ENCODE measurements at regions not wholly inside any gene's neighbourhood (a gene's known extent, or its start where the extent isn't known, plus 50 kb on each side); places are given as distances from the start of the nearest gene placed in this dataset.

DNA sequence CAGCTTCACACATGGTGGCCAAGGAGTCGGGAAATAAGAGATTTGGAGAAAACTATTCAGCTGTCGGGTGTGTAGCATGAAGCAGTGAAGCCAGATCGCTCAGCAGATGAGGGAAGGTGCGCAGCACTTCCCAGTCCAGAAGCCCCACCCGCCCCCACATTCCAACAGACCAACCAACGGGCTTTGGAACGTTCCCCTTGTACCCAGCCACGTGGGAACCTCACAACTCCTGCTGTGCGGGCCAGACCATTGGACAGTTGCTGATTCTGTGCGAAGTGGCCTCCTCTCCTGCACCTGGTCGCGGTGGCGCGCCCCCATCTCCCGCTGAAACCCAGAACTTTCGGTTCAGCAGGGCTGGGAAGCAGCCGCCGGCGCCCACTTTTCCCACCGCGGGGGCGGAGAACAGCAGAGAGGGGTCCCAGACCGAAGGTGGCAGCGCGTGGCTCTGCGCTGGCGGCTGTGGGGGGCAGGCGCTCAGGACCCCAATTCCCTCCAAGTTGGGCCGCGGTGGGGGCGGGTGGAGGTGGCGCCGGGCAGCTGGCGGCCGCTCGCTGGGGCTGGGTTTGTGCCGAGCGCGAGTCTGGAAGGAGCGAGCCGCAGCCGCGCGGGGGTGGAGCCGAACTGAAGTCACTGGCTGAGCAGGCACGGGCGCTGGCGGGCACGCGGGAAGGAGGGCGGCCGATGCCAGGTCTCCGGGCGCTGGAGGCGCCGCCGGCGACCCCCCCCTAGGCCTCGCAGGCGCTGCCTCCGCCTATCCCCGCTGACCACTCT lies 1301.5 kb upstream of the SORCS1 start:
- Histone ChIP-seq H3K27ac (ENCODE audit: low read depth, low read length) (no peak overlapping the region), H2BK20ac (ENCODE audit: low read length) (no peak overlapping the region), H3K4me1 (replicated peaks in 1 of 4; ENCODE audit: control insufficient read depth in 3 of 4, insufficient read depth in 4 of 4, low read length in 3 of 4) (peaks cover 0 to 3% (median 0%) of the 10 kb centered on the region in 4 experiments; a peak in 3 of 7 replicates), H3K4me3 (ENCODE audit: extremely low read depth in 1 of 4, insufficient read depth in 2 of 4, low read depth in 3 of 4, low read length in 4 of 4) (peak overlapping the region; percentile 46 to 78 (median 53)), H3K23me2 (ENCODE audit: low read depth, low read length) (peaks cover 7% of the 10 kb centered on the region; the same call in 1 of the 2 replicates), H3K36me3 (ENCODE audit: control insufficient read depth in 2 of 4, insufficient read depth in 4 of 4, low read length in 3 of 4) (no peaks in the 10 kb centered on the region), H4K91ac (replicated peaks; ENCODE audit: insufficient read length, low read length) (peak overlapping the region; percentile 42), H3K14ac (ENCODE audit: insufficient read length) (no peak overlapping the region), H3K9ac (replicated peaks in 1 of 4; ENCODE audit: extremely low read depth in 1 of 4, low read depth in 3 of 4, low read length in 3 of 4) (no peak overlapping the region), H2BK120ac (replicated peaks; ENCODE audit: low read depth, low read length) (no peak overlapping the region), H2AFZ (ENCODE audit: low read length) (peak overlapping the region; percentile 89), H3K79me1 (ENCODE audit: low read depth, low read length) (no peaks in the 10 kb centered on the region), H3K23ac (ENCODE audit: insufficient read length) (no peak overlapping the region), H3K4me2 (ENCODE audit: insufficient read depth in 1 of 2, low read depth in 2 of 2, low read length in 2 of 2) (peak overlapping the region; percentile 76 to 88), H4K8ac (ENCODE audit: extremely low read depth, insufficient read depth, low read length) (peak overlapping the region; percentile 79; the same call in 1 of the 2 replicates), H4K20me1 (replicated peaks in 1 of 2; ENCODE audit: control insufficient read depth in 1 of 2, insufficient read depth in 2 of 2, low read length in 2 of 2) (no peaks in the 10 kb centered on the region), H3K56ac (replicated peaks; ENCODE audit: insufficient read length, low read depth, low read length) (no peak overlapping the region), H3K4ac (replicated peaks; ENCODE audit: insufficient read length, low read depth, low read length) (no peak overlapping the region), H2AK5ac (ENCODE audit: low read depth, low read length) (no peak overlapping the region), H2BK12ac (ENCODE audit: low read depth, low read length) (no peak overlapping the region), H3K9me3 (ENCODE audit: insufficient read depth in 2 of 2, low read depth in 1 of 2, low read length in 1 of 2) (peaks cover 7 to 8% of the 10 kb centered on the region in 2 experiments; a peak in 3 of 4 replicates), H3K18ac (ENCODE audit: extremely low read depth, low read length) (no peak overlapping the region; the same call in 1 of the 2 replicates), H3K27me3 (replicated peaks in 1 of 4; ENCODE audit: control insufficient read depth in 3 of 4, extremely low read depth in 1 of 4, insufficient read depth in 3 of 4, low read length in 3 of 4) (peaks cover 4 to 21% (median 17%) of the 10 kb centered on the region in 4 experiments), H2BK15ac (ENCODE audit: low read length) (no peak overlapping the region), H3K79me2 (ENCODE audit: control insufficient read depth in 1 of 2, insufficient read depth in 2 of 2, low read length in 2 of 2) (no peaks in the 10 kb centered on the region), H4K5ac (ENCODE audit: insufficient read length, low read depth, low read length) (peak overlapping the region; percentile 24), H2BK5ac (ENCODE audit: low read depth, low read length) (no peak overlapping the region)
- ChIA-PET POLR2A (ENCODE audit: partially characterized antibody) (no interaction called here), CTCF (ENCODE audit: partially characterized antibody) (interaction anchor here (0.9 to 2.2 kb wide), 3 partner anchors 39 to 354 kb away, joined by 3 to 7 read pairs (median 3); no protein-coding TSS in a partner anchor)
- no peak for FAIRE-seq
- peak; percentile 9 to 69 for DNase-seq (ENCODE audit: low read depth in 1 of 2, low spot score in 2 of 2)
- WGBS, 2 experiments (ENCODE audit: extremely low coverage in 1 of 2, insufficient coverage in 1 of 2, insufficient read length in 1 of 2, insufficient replicate concordance in 2 of 2, low coverage in 1 of 2, low lambda C conversion rate in 2 of 2, missing lambda C conversion rate in 1 of 2), result 5% methylated on average over 54 of the region's 62 CpGs; no CpG with 5 or more reads in 1 of the 2 experiments
- peak; percentile 41; the same call in 1 of the 2 replicates for TF ChIP-seq SUZ12 (IDR thresholded peaks at IDR 0.05; ENCODE audit: low read length)
- TF ChIP-seq YY1 (IDR thresholded peaks at IDR 0.05; ENCODE audit: low read depth, low read length), result no peak
- TF ChIP-seq POU5F1 (IDR thresholded peaks at IDR 0.05; ENCODE audit: low read depth, low read length), result no peak
- no peak for TF ChIP-seq CTBP2 (IDR thresholded peaks at IDR 0.05; ENCODE audit: borderline replicate concordance, insufficient read depth, insufficient read length, low read length)
- peak; percentile 46; the same call in 1 of the 2 replicates for TF ChIP-seq TEAD4 (IDR thresholded peaks at IDR 0.05; ENCODE audit: low read depth, low read length)
- peak; percentile 47; the same call in 1 of the 2 replicates for TF ChIP-seq RBBP5 (IDR thresholded peaks at IDR 0.05; ENCODE audit: borderline replicate concordance, low read depth, low read length)
- no peak for TF ChIP-seq SIX5 (IDR thresholded peaks at IDR 0.05; ENCODE audit: low read depth, low read length)
- no peak for TF ChIP-seq KDM1A (IDR thresholded peaks at IDR 0.05; ENCODE audit: borderline replicate concordance, low read length)
- peak; percentile 30 for TF ChIP-seq RNF2 (IDR thresholded peaks at IDR 0.05; ENCODE audit: borderline replicate concordance, low read depth, low read length, missing control alignments, poor library complexity, severe bottlenecking)
- peak; percentile 67 for TF ChIP-seq MAX (IDR thresholded peaks at IDR 0.05)
- peak; percentile 79 for TF ChIP-seq ASH2L (IDR thresholded peaks at IDR 0.05; ENCODE audit: low read length)
- TF ChIP-seq SRF (IDR thresholded peaks at IDR 0.05; ENCODE audit: low read depth, low read length), result no peak
